Mucosa of rectum (tissue), 2 donors: ENCODE measurements at regions not wholly inside any gene's neighbourhood (a gene's known extent, or its start where the extent isn't known, plus 50 kb on each side); places are given as distances from the start of the nearest gene placed in this dataset.

ENCODE experiments used
- H3K27ac ChIP-seq, 2 donors: one replicate each; pipeline ENCODE4 v1.7.0; 2013; ENCODE audit warnings: inconsistent platforms in 2 of 2, low read depth in 2 of 2, low read length in 2 of 2
- H3K27me3 ChIP-seq, 2 donors: one replicate each; pipeline ENCODE4 v1.7.0; 2013; ENCODE audit warnings: low read length in 2 of 2; ENCODE audit not compliant: control insufficient read depth in 2 of 2, insufficient read depth in 2 of 2
- H3K36me3 ChIP-seq, 2 donors: one replicate each; pipeline ENCODE4 v1.7.0; 2013; ENCODE audit warnings: low read length in 2 of 2; ENCODE audit not compliant: control insufficient read depth in 2 of 2, insufficient read depth in 2 of 2
- H3K4me1 ChIP-seq, 2 donors: one replicate each; pipeline ENCODE4 v1.7.0; 2013; ENCODE audit warnings: low read length in 2 of 2, mild to moderate bottlenecking in 1 of 2; ENCODE audit not compliant: control insufficient read depth in 2 of 2, insufficient read depth in 2 of 2
- H3K4me3 ChIP-seq, 2 donors: one replicate each; pipeline ENCODE4 v1.7.0; 2013; ENCODE audit warnings: low read length in 2 of 2
- H3K9ac ChIP-seq, 2 donors: one replicate each; pipeline ENCODE4 v1.7.0; 2013; ENCODE audit warnings: low read length in 2 of 2, low read depth in 1 of 2, mild to moderate bottlenecking in 1 of 2
- H3K9me3 ChIP-seq, 2 donors: one replicate each; pipeline ENCODE4 v1.7.0; 2013; ENCODE audit warnings: low read length in 2 of 2; ENCODE audit not compliant: control insufficient read depth in 2 of 2
- donor health status: healthy.
- donor health status: Normal muscosa, but diverticular disease.

DNA sequence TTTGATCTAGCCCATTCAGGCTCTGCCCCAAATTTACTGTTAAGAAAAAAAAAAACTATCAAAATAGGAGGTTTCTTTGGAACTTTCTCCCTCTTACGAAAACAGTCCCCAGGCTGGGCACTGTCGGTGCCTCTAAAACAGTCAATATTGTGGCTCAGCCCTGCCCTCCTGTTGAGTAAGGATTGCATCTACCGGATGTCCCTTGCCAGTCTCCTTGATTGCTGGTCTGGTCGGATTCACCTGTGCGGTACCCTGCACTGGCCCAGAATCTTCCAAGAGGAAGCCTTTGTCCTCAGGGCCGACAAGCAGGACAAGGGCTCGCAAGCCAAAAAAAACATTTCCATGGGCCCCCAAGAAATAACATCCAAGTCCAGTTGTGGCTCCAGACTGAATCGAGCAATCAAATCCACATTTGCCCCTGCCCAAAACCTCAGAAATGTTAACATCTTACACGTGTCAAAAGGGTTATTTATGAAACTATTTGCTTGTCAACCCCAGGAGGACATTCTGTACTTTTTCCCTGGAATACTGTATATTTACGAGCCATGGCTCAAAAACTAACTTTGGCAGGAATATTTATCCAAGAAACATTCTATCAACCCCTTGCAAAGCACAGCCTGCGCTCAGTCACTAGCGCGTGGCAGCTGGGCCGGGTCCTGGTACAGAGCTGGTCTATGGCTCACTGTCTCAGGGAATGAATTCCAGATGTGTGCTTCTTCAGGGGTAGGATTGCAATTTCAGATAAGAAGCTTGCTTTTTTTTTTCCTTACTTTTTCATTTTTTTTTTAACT lies 129.2 kb upstream of the ADRA1B start:
- Histone ChIP-seq H3K9me3 (no peaks in the 10 kb centered on the region), H3K27me3 (peaks cover 0 to 2% of the 10 kb centered on the region in 2 donors), H3K36me3 (no peaks in the 10 kb centered on the region), H3K4me3 (no peak overlapping the region), H3K4me1 (peaks cover 0 to 6% of the 10 kb centered on the region in 2 donors), H3K9ac (no peak overlapping the region), H3K27ac (peak overlapping the region in 1 of 2 donors; percentile 14)

- no peaks in the 10 kb centered on the region for H3K36me3 ChIP-seq
- no peak overlapping the region for H3K4me3 ChIP-seq
- H3K27ac ChIP-seq, result peak overlapping the region in 1 of 2 donors; percentile 37
- peaks cover 0 to 2% of the 10 kb centered on the region in 2 donors for H3K27me3 ChIP-seq
- peaks cover 0 to 6% of the 10 kb centered on the region in 2 donors for H3K4me1 ChIP-seq
- no peaks in the 10 kb centered on the region for H3K9me3 ChIP-seq
- no peak overlapping the region for H3K9ac ChIP-seq
Observed at GRCh38 chr5:159787837-159788236, 128.4 kb upstream of the ADRA1B start.

DNA sequence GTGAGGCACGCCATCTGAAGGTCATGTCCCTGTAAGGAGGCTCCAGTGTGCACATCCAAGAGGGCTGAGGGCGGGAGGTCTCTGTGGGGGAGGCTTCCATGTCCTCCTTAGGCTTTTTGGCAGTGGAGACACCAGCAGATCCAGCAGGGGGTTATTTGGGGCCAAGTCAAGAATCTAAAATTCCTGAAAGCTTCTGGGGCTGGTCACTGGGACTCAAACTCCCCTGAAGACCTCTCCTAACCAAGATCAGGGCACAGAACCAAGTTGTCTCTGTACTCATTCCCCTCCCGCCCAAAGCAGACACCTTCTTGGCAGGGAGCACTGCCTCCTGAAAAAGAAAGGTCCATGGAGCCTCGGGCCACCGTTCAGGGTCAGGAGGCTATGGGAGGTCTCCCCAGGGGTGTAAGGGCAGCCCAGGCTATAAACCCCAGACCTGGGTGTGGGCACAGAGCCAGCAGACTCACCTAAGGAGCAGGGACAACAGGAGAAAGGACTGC lies 127.4 kb upstream of the ADRA1B start:
- peaks cover 0 to 6% of the 10 kb centered on the region in 2 donors for H3K4me1 ChIP-seq
- H3K9me3 ChIP-seq, result no peaks in the 10 kb centered on the region
- H3K27me3 ChIP-seq, result no peaks in the 10 kb centered on the region
- no peaks in the 10 kb centered on the region for H3K36me3 ChIP-seq
- H3K9ac ChIP-seq, result no peak overlapping the region
- H3K27ac ChIP-seq, result no peak overlapping the region
- H3K4me3 ChIP-seq, result no peak overlapping the region

DNA sequence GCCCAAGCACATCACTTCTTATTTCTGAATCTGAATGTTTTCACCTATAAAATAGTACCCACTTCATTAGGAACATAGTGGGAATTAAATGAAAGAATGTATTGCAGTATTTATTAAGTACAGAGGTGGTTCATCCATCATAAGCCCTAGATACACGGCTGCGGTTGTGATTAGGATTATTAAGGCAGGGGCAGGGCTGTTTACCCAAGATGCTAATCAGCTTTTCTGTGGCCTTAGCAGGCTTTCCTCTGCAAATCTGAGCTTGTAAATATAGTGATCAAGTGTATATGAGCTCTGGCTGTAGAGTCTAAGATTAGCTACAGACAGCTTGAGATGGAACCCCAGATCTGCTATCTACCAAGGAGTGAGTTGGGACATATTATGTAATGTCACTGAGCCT lies 124.1 kb upstream of the ADRA1B start:
- Histone ChIP-seq H3K27ac (no peak overlapping the region), H3K9me3 (no peaks in the 10 kb centered on the region)

DNA sequence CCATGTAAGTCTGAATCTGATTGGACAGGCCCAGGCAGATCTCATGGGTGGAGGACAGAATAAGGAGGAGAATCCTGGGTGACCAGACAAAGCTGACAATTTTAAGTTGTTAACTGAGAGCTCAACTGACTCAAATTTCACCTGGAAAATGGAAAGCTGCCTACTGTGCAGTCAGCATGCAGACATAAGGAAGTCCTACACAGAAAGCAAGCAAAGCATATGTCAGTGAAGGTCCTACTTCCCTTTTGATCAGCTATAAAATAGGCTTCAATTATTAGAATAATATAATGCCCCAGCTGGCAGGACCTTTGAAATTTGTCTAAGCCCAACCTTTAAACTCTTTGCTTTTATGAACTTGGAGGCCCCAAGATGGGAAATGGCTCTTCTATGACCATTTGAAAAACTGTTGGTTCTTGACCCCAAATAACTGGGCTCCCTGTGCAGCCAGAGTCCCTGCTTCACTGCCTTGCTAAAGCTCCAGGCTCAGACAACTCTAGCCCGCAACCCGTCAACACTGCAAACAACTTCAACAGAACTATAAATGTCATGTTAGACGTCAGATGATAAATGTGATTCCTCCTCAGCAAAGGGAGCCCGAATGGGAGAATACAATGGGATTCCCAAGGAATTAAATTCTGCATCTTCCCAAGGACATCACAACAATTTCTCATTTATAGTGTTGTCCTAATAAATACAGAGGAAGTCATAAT lies 118.9 kb upstream of the ADRA1B start:
- Histone ChIP-seq H3K9me3 (no peaks in the 10 kb centered on the region), H3K27me3 (no peaks in the 10 kb centered on the region), H3K36me3 (no peaks in the 10 kb centered on the region), H3K4me1 (no peaks in the 10 kb centered on the region), H3K4me3 (no peak overlapping the region), H3K27ac (no peak overlapping the region), H3K9ac (no peak overlapping the region)

More for the DNA sequence above, 124.1 kb upstream of the ADRA1B start:
- Histone ChIP-seq H3K27me3 (no peaks in the 10 kb centered on the region), H3K36me3 (no peaks in the 10 kb centered on the region), H3K9ac (no peak overlapping the region), H3K4me3 (no peak overlapping the region), H3K4me1 (peaks cover 0 to 6% of the 10 kb centered on the region in 2 donors)

DNA sequence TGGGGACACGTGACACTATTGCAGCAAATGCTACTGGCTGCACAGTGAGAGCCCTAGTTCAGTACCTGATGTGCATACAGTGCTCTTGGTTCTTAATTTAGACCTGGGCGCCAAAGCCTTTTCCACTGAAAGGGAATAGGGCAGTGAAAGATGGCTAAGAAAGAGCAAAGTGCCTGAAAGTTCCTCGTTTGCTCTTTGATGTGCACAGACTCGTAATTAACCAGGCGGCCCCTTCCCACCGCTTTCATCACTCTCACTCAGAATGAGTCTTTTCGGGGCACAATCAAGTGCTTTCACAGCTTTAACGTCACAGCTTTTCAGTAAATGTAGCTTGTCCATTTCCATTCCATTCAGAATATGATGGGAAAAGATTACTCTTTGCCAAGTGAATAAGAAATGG lies 116.6 kb upstream of the ADRA1B start:
- H3K27ac ChIP-seq, result no peak overlapping the region
- H3K4me1 ChIP-seq, result no peaks in the 10 kb centered on the region
- no peak overlapping the region for H3K4me3 ChIP-seq
- H3K9me3 ChIP-seq, result no peaks in the 10 kb centered on the region
- no peaks in the 10 kb centered on the region for H3K27me3 ChIP-seq
- no peaks in the 10 kb centered on the region for H3K36me3 ChIP-seq
- no peak overlapping the region for H3K9ac ChIP-seq

- Histone ChIP-seq H3K9ac (no peak overlapping the region), H3K36me3 (no peaks in the 10 kb centered on the region), H3K4me1 (no peaks in the 10 kb centered on the region), H3K27me3 (no peaks in the 10 kb centered on the region), H3K27ac (no peak overlapping the region), H3K9me3 (no peaks in the 10 kb centered on the region), H3K4me3 (no peak overlapping the region)
Observed at GRCh38 chr5:159800131-159800840, 116.0 kb upstream of the ADRA1B start.

DNA sequence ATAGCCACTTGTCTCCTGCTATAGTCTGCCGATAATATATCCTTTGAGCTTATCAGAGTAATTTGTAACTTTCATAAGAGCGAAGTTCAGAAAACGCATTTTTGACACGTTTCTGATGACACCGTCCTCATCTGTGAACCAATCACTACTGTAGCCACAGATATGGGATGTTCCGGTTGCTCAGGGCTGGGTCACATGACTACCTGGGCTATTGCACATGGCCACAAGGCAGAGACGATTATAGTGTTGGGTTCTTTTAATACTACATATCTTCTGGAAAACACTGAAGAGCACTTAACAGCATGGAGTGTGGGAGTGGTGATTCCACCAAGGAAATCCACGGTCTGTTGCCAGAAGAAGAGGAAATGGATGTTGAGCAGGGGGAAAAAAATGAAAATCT lies 115.0 kb upstream of the ADRA1B start:
- Histone ChIP-seq H3K9me3 (no peaks in the 10 kb centered on the region), H3K27ac (no peak overlapping the region), H3K4me3 (no peak overlapping the region), H3K4me1 (no peaks in the 10 kb centered on the region), H3K36me3 (no peaks in the 10 kb centered on the region), H3K9ac (no peak overlapping the region), H3K27me3 (no peaks in the 10 kb centered on the region)

- H3K9me3 ChIP-seq, result no peaks in the 10 kb centered on the region
- no peak overlapping the region for H3K9ac ChIP-seq
- no peak overlapping the region for H3K4me3 ChIP-seq
- no peaks in the 10 kb centered on the region for H3K36me3 ChIP-seq
- no peaks in the 10 kb centered on the region for H3K27me3 ChIP-seq
- H3K4me1 ChIP-seq, result no peaks in the 10 kb centered on the region
- H3K27ac ChIP-seq, result no peak overlapping the region
Observed at GRCh38 chr5:159802661-159803060, 113.6 kb upstream of the ADRA1B start.

DNA sequence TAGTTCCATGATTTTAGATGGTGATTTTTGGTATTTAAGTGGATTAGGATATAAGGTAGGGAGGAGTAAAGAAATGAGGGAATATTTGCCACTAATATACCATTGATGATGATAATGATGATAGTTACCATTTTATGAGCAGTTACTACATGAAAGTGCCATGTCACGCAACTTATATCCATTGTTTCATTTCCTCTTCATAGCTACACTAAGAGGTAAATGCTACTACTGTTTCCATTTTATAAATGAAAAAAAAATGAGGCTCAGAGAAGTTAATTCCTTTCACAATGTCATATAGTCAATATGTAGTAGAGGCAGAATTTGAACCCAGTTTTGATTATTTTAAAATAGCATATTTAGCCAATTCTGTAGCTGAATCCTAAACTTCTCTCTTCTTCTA lies 112.2 kb upstream of the ADRA1B start:
- Histone ChIP-seq H3K27ac (no peak overlapping the region), H3K9me3 (no peaks in the 10 kb centered on the region), H3K4me1 (no peaks in the 10 kb centered on the region), H3K4me3 (no peak overlapping the region), H3K27me3 (no peaks in the 10 kb centered on the region), H3K36me3 (no peaks in the 10 kb centered on the region), H3K9ac (no peak overlapping the region)
